NCI-H524 (cell line): ENCODE measurements at regions not wholly inside any gene's neighbourhood (a gene's known extent, or its start where the extent isn't known, plus 50 kb on each side); places are given as distances from the start of the nearest gene placed in this dataset.
A peak's percentile ranks its signal among the peaks of the same experiment; 100 is the strongest.
"Not testable (repeated sequence)": the region's sequence is repeated elsewhere in the genome, so short reads cannot be mapped to it uniquely, and the experiment has no call there.

Experiments used
- DNase-seq, 2 experiments: peaks; one replicate each; lab custom pipeline; 2025; lab: John Stamatoyannopoulos, UW

GRCh38 chr5:87627363-87627762, 214.6 kb upstream of the CCNH start:
- peak in 1 of 2 experiments; percentile 3 for DNase-seq

- DNase-seq: no peak
Observed at GRCh38 chr5:87608385-87608784, 195.7 kb upstream of the CCNH start.

GRCh38 chr5:87605663-87606062, 192.9 kb upstream of the CCNH start:
- no peak for DNase-seq

- no peak for DNase-seq
Observed at GRCh38 chr5:87599778-87600177, 187.0 kb upstream of the CCNH start.

- no peak for DNase-seq
Observed at GRCh38 chr5:87598460-87598859, 185.7 kb upstream of the CCNH start.

GRCh38 chr5:87594566-87594965, 181.8 kb upstream of the CCNH start:
- no peak for DNase-seq

GRCh38 chr5:87589587-87589986, 176.9 kb upstream of the CCNH start:
- DNase-seq: no peak

- DNase-seq: no peak
Observed at GRCh38 chr5:87588316-87588715, 175.6 kb upstream of the CCNH start.

GRCh38 chr5:87583704-87584103, 171.0 kb upstream of the CCNH start:
- not testable (repeated sequence) for DNase-seq

- DNase-seq: no peak
Observed at GRCh38 chr5:87582149-87582548, 169.4 kb upstream of the CCNH start.

- DNase-seq: no peak
Observed at GRCh38 chr5:87581661-87582060, 168.9 kb upstream of the CCNH start.

- no peak for DNase-seq
Observed at GRCh38 chr5:87579678-87580077, 166.9 kb upstream of the CCNH start.

GRCh38 chr5:87576867-87577266, 164.1 kb upstream of the CCNH start:
- no peak for DNase-seq

GRCh38 chr5:87576306-87576705, 163.6 kb upstream of the CCNH start:
- DNase-seq: not testable (repeated sequence)

- DNase-seq: no peak
Observed at GRCh38 chr5:87574106-87574505, 161.4 kb upstream of the CCNH start.

- no peak for DNase-seq
Observed at GRCh38 chr5:87572611-87573010, 159.9 kb upstream of the CCNH start.

GRCh38 chr5:87572090-87572489, 159.4 kb upstream of the CCNH start:
- no peak for DNase-seq

GRCh38 chr5:87570366-87570765, 157.6 kb upstream of the CCNH start:
- DNase-seq: no peak

- DNase-seq: no peak
Observed at GRCh38 chr5:87562068-87562467, 149.3 kb upstream of the CCNH start.

- no peak for DNase-seq
Observed at GRCh38 chr5:87560528-87560927, 147.8 kb upstream of the CCNH start.

- DNase-seq: no peak
Observed at GRCh38 chr5:87551911-87552310, 139.2 kb upstream of the CCNH start.

GRCh38 chr5:87541676-87542075, 128.9 kb upstream of the CCNH start:
- no peak for DNase-seq

- peak; percentile 29 to 69 for DNase-seq
Observed at GRCh38 chr5:87541033-87541432, 128.3 kb upstream of the CCNH start.

GRCh38 chr5:87539839-87540238, 127.1 kb upstream of the CCNH start:
- peak in 1 of 2 experiments; percentile 19 for DNase-seq

- no peak for DNase-seq
Observed at GRCh38 chr5:87536365-87536764, 123.6 kb upstream of the CCNH start.
